Uterus (tissue), 3 donors: ENCODE measurements at regions not wholly inside any gene's neighbourhood (a gene's known extent, or its start where the extent isn't known, plus 50 kb on each side); places are given as distances from the start of the nearest gene placed in this dataset.

Source experiments
- DNase-seq, 2 donors: peaks; one replicate each; pipeline ENCODE4 v3.0.0-alpha.2; 2019 to 2020
- H3K27ac ChIP-seq, 2 donors: fragments of 200-600 bp; sonication (generic); 1 replicate in 1 of 2; 2 replicates in 1 of 2; pipeline ENCODE4 v1.5.1; 2016 to 2018
- H3K27me3 ChIP-seq, 2 donors: fragments of 200-600 bp; sonication (generic); one replicate each; pipeline ENCODE4 v1.5.1; 2018 to 2019; ENCODE audit warnings: control low read depth in 1 of 2
- H3K36me3 ChIP-seq, 2 donors: fragments of 200-600 bp; sonication (generic); one replicate each; pipeline ENCODE4 v1.5.1; 2019; ENCODE audit warnings: control low read depth in 1 of 2
- H3K4me1 ChIP-seq, 2 donors: fragments of 200-600 bp; sonication (generic); one replicate each; pipeline ENCODE4 v1.5.1; 2018 to 2019; ENCODE audit warnings: control low read depth in 1 of 2
- H3K4me3 ChIP-seq, 2 donors: fragments of 200-600 bp; sonication (generic); 1 replicate in 1 of 2; 2 replicates in 1 of 2; pipeline ENCODE4 v1.5.1; 2018 to 2019; ENCODE audit warnings: mild to moderate bottlenecking in 1 of 2
- H3K9me3 ChIP-seq, 2 donors: fragments of 200-600 bp; sonication (generic); one replicate each; pipeline ENCODE4 v1.5.1; 2019; ENCODE audit warnings: control low read depth in 1 of 2
- CTCF ChIP-seq, 4 experiments: fragments of 200-600 bp in 2 of 4; fragments of 450-650 bp in 2 of 4; sonication (generic) in 2 of 4; IDR thresholded peaks; one replicate each; pipeline ENCODE4 v1.5.1; 2016 to 2019; ENCODE audit warnings: antibody characterized with exemption in 4 of 4, mild to moderate bottlenecking in 2 of 4, moderate library complexity in 1 of 4
- POLR2A ChIP-seq, 2 donors: fragments of 450-650 bp; IDR thresholded peaks; one replicate each; pipeline ENCODE4 v1.6.1; 2016; ENCODE audit warnings: antibody characterized with exemption in 2 of 2, mild to moderate bottlenecking in 1 of 2, moderate library complexity in 1 of 2
- intact Hi-C: fragments of 100-400 bp; cut with DNase I; formaldehyde crosslinking; loops from one replicate; pipeline ENCODE4 v1.15.1; 2023; ENCODE audit warnings: low total_unique reads
- donor health status: DM: yes; HTN: yes; CAD: no.

GRCh38 chr1:98321191-98321590 is 340.3 kb upstream of the SNX7 start:
- intact Hi-C loops = no loop called here
- Histone ChIP-seq H3K9me3 (no peaks in the 10 kb centered on the region), H3K36me3 (no peaks in the 10 kb centered on the region), H3K27ac (no peak overlapping the region), H3K27me3 (no peaks in the 10 kb centered on the region), H3K4me1 (no peaks in the 10 kb centered on the region), H3K4me3 (no peak overlapping the region)
- no peak for TF ChIP-seq CTCF (IDR thresholded peaks at IDR 0.05)
- no peak for TF ChIP-seq POLR2A (IDR thresholded peaks at IDR 0.05)
- no peak for DNase-seq

- no peak for TF ChIP-seq POLR2A (IDR thresholded peaks at IDR 0.05)
- TF ChIP-seq CTCF (IDR thresholded peaks at IDR 0.05) = no peak
- no peaks in the 10 kb centered on the region for H3K36me3 ChIP-seq
- no peaks in the 10 kb centered on the region for H3K4me1 ChIP-seq
- intact Hi-C loops = no loop called here
- H3K27ac ChIP-seq = no peak overlapping the region
- no peaks in the 10 kb centered on the region for H3K27me3 ChIP-seq
- no peak for DNase-seq
- no peak overlapping the region for H3K4me3 ChIP-seq
- H3K9me3 ChIP-seq = no peaks in the 10 kb centered on the region
Observed at GRCh38 chr1:98316286-98316905, 345.1 kb upstream of the SNX7 start.

GRCh38 chr1:98315309-98315708 is 346.2 kb upstream of the SNX7 start:
- intact Hi-C loops = no loop called here
- Histone ChIP-seq H3K4me3 (no peak overlapping the region), H3K4me1 (no peaks in the 10 kb centered on the region), H3K27ac (no peak overlapping the region), H3K36me3 (no peaks in the 10 kb centered on the region), H3K27me3 (no peaks in the 10 kb centered on the region), H3K9me3 (no peaks in the 10 kb centered on the region)
- no peak for TF ChIP-seq CTCF (IDR thresholded peaks at IDR 0.05)
- TF ChIP-seq POLR2A (IDR thresholded peaks at IDR 0.05) = no peak
- no peak for DNase-seq

- no peak for DNase-seq
- Histone ChIP-seq H3K27me3 (no peaks in the 10 kb centered on the region), H3K36me3 (no peaks in the 10 kb centered on the region), H3K9me3 (no peaks in the 10 kb centered on the region), H3K4me1 (no peaks in the 10 kb centered on the region), H3K27ac (no peak overlapping the region), H3K4me3 (no peak overlapping the region)
- TF ChIP-seq CTCF (IDR thresholded peaks at IDR 0.05) (no peak), POLR2A (IDR thresholded peaks at IDR 0.05) (no peak)
- intact Hi-C loops = no loop called here
Observed at GRCh38 chr1:98314601-98315000, 346.9 kb upstream of the SNX7 start.

- no peak overlapping the region for H3K4me3 ChIP-seq
- no peaks in the 10 kb centered on the region for H3K27me3 ChIP-seq
- no peak for TF ChIP-seq POLR2A (IDR thresholded peaks at IDR 0.05)
- no peak for TF ChIP-seq CTCF (IDR thresholded peaks at IDR 0.05)
- no peaks in the 10 kb centered on the region for H3K9me3 ChIP-seq
- no peaks in the 10 kb centered on the region for H3K4me1 ChIP-seq
- H3K27ac ChIP-seq = no peak overlapping the region
- H3K36me3 ChIP-seq = no peaks in the 10 kb centered on the region
- intact Hi-C loops = no loop called here
- no peak for DNase-seq
Observed at GRCh38 chr1:98306517-98307089, 354.9 kb upstream of the SNX7 start.
